ENCODE measurements at regions not wholly inside any gene's neighbourhood (a gene's known extent, or its start where the extent isn't known, plus 50 kb on each side); places are given as distances from the start of the nearest gene placed in this dataset.

GRCh38 chr20:24227600-24227999 is 239.0 kb upstream of the GGTLC1 start:
- no peak for TF ChIP-seq CTCF (IDR thresholded peaks at IDR 0.05)
- TF ChIP-seq POLR2A (IDR thresholded peaks at IDR 0.05): no peak

All from Peyer's patch (tissue), 4 donors.